ENCODE measurements at regions not wholly inside any gene's neighbourhood (a gene's known extent, or its start where the extent isn't known, plus 50 kb on each side); places are given as distances from the start of the nearest gene placed in this dataset.

DNA sequence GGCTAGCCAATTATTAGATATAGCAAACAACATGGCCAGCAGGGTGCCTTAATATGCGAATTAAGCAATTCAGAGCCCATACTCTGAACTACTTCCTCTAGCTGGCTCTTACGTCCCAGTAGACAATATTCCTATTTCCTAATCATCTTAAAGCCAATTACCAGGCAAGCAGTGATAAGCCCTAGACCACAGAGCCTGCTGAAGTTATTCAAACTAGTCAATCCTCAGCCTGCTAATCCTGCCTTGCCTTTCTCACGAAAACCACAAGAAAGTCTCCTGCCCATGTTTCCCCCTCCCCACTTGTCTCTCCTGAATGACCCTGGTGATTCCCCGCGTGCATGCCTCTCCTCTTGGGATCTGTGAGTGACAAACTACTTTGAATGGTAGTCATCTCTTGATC, 86.8 kb upstream of the CACNA2D1 start:
- TF ChIP-seq CTCF (conservative IDR thresholded peaks at IDR 0.05; ENCODE audit: low read depth, low read length) (no peak), EZH2 (IDR thresholded peaks at IDR 0.05; ENCODE audit: low read length, unreplicated experiment) (no peak)

Data from PC-3 (cell line).